GM21528 (cell line): ENCODE measurements at regions not wholly inside any gene's neighbourhood (a gene's known extent, or its start where the extent isn't known, plus 50 kb on each side); places are given as distances from the start of the nearest gene placed in this dataset.
A peak's percentile ranks its signal among the peaks of the same experiment; 100 is the strongest.
"Not testable (repeated sequence)": the region's sequence is repeated elsewhere in the genome, so short reads cannot be mapped to it uniquely, and the experiment has no call there.

Experiments
- ATAC-seq: cut with Tn5 transposase; IDR thresholded peaks from one replicate; pipeline ENCODE4 v1.9.1; 2021; ENCODE audit warnings: mild to moderate bottlenecking, moderate library complexity; ENCODE audit not compliant: unreplicated experiment, low FRiP score

GRCh38 chr3:181969925-181970324 is 258.2 kb downstream of the SOX2 start:
- no peak for ATAC-seq

GRCh38 chr3:181971424-181971823 is 259.7 kb downstream of the SOX2 start:
- ATAC-seq: no peak

GRCh38 chr3:181974198-181974597 is 262.5 kb downstream of the SOX2 start:
- no peak for ATAC-seq

- no peak for ATAC-seq
Observed at GRCh38 chr3:181976526-181976925, 264.8 kb downstream of the SOX2 start.

GRCh38 chr3:181985386-181985785 is 273.7 kb downstream of the SOX2 start:
- no peak for ATAC-seq

- ATAC-seq: no peak
Observed at GRCh38 chr3:181987736-181988135, 276.0 kb downstream of the SOX2 start.

GRCh38 chr3:181998828-181999227 is 287.1 kb downstream of the SOX2 start:
- ATAC-seq: peak; percentile 17

- peak; percentile 73 for ATAC-seq
Observed at GRCh38 chr3:181999314-181999713, 287.6 kb downstream of the SOX2 start.

GRCh38 chr3:182000447-182000846 is 288.7 kb downstream of the SOX2 start:
- ATAC-seq: no peak

GRCh38 chr3:182005219-182005618 is 293.5 kb downstream of the SOX2 start:
- no peak for ATAC-seq

GRCh38 chr3:182005701-182006100 is 294.0 kb downstream of the SOX2 start:
- no peak for ATAC-seq

- ATAC-seq: no peak
Observed at GRCh38 chr3:182006431-182006830, 294.7 kb downstream of the SOX2 start.

- ATAC-seq: no peak
Observed at GRCh38 chr3:182007441-182007840, 295.7 kb downstream of the SOX2 start.

GRCh38 chr3:182018361-182018760 is 306.6 kb downstream of the SOX2 start:
- ATAC-seq: no peak

- ATAC-seq: no peak
Observed at GRCh38 chr3:182019926-182020325, 308.2 kb downstream of the SOX2 start.

- no peak for ATAC-seq
Observed at GRCh38 chr3:182023843-182024242, 312.1 kb downstream of the SOX2 start.

GRCh38 chr3:182027366-182027765 is 315.6 kb downstream of the SOX2 start:
- ATAC-seq: no peak

GRCh38 chr3:182028081-182028480 is 316.4 kb downstream of the SOX2 start:
- ATAC-seq: no peak

GRCh38 chr3:182034231-182034630 is 322.5 kb downstream of the SOX2 start:
- ATAC-seq: not testable (repeated sequence)

GRCh38 chr3:182035324-182035723 is 323.6 kb downstream of the SOX2 start:
- no peak for ATAC-seq

- no peak for ATAC-seq
Observed at GRCh38 chr3:182036382-182036781, 324.7 kb downstream of the SOX2 start.

GRCh38 chr3:182041668-182042291 is 330.1 kb downstream of the SOX2 start:
- ATAC-seq: no peak

GRCh38 chr3:182045736-182046135 is 334.0 kb downstream of the SOX2 start:
- ATAC-seq: no peak
